ENCODE measurements at regions not wholly inside any gene's neighbourhood (a gene's known extent, or its start where the extent isn't known, plus 50 kb on each side); places are given as distances from the start of the nearest gene placed in this dataset.
"Not testable (repeated sequence)": the region's sequence is repeated elsewhere in the genome, so short reads cannot be mapped to it uniquely, and the experiment has no call there.

- Histone ChIP-seq H3K79me2 (ENCODE audit: insufficient read depth, low read length) (no peaks in the 10 kb centered on the region), H3K4me1 (ENCODE audit: insufficient read depth, low read length) (no peaks in the 10 kb centered on the region), H3K4me2 (ENCODE audit: insufficient read depth, low read length) (no peak overlapping the region), H3K4me3 (ENCODE audit: insufficient read depth, low read length) (no peak overlapping the region), H4K20me1 (ENCODE audit: insufficient read depth, low read length) (no peaks in the 10 kb centered on the region), H3K9me3 (ENCODE audit: low read depth, low read length) (no peaks in the 10 kb centered on the region), H2AFZ (ENCODE audit: low read length) (no peak overlapping the region), H3K27ac (ENCODE audit: low read depth, low read length) (no peak overlapping the region), H3K27me3 (ENCODE audit: insufficient read depth, low read length) (peaks cover 17% of the 10 kb centered on the region), H3K36me3 (ENCODE audit: insufficient read depth, low read length) (no peaks in the 10 kb centered on the region)
- DNase-seq (ENCODE audit: insufficient read length, low spot score, missing footprints) = no peak
- TF ChIP-seq CTCF (IDR thresholded peaks at IDR 0.05; ENCODE audit: extremely low read depth, low read depth, low read length) = no peak
Measured at GRCh38 chr2:237000481-237000880, 85.2 kb upstream of the COPS8 start.

GRCh38 chr2:237005341-237005740, 80.3 kb upstream of the COPS8 start:
- H4K20me1 ChIP-seq (ENCODE audit: insufficient read depth, low read length); H3K9me3 ChIP-seq (ENCODE audit: low read depth, low read length); H3K27me3 ChIP-seq (ENCODE audit: insufficient read depth, low read length); DNase-seq (ENCODE audit: insufficient read length, low spot score, missing footprints); H2AFZ ChIP-seq (ENCODE audit: low read length); H3K79me2 ChIP-seq (ENCODE audit: insufficient read depth, low read length); H3K36me3 ChIP-seq (ENCODE audit: insufficient read depth, low read length); H3K4me1 ChIP-seq (ENCODE audit: insufficient read depth, low read length); H3K27ac ChIP-seq (ENCODE audit: low read depth, low read length); H3K4me2 ChIP-seq (ENCODE audit: insufficient read depth, low read length); H3K4me3 ChIP-seq (ENCODE audit: insufficient read depth, low read length): not testable (repeated sequence)

- H3K27ac ChIP-seq (ENCODE audit: low read depth, low read length) = no peak overlapping the region
- H3K79me2 ChIP-seq (ENCODE audit: insufficient read depth, low read length) = no peaks in the 10 kb centered on the region
- H3K4me2 ChIP-seq (ENCODE audit: insufficient read depth, low read length) = no peak overlapping the region
- no peak for TF ChIP-seq CTCF (IDR thresholded peaks at IDR 0.05; ENCODE audit: extremely low read depth, low read depth, low read length)
- H2AFZ ChIP-seq (ENCODE audit: low read length) = no peak overlapping the region
- DNase-seq (ENCODE audit: insufficient read length, low spot score, missing footprints) = no peak
- no peaks in the 10 kb centered on the region for H3K4me1 ChIP-seq (ENCODE audit: insufficient read depth, low read length)
- H3K9me3 ChIP-seq (ENCODE audit: low read depth, low read length) = no peaks in the 10 kb centered on the region
- H3K36me3 ChIP-seq (ENCODE audit: insufficient read depth, low read length) = no peaks in the 10 kb centered on the region
- H3K4me3 ChIP-seq (ENCODE audit: insufficient read depth, low read length) = no peak overlapping the region
- peaks cover 3% of the 10 kb centered on the region for H3K27me3 ChIP-seq (ENCODE audit: insufficient read depth, low read length)
- H4K20me1 ChIP-seq (ENCODE audit: insufficient read depth, low read length) = no peaks in the 10 kb centered on the region
Measured at GRCh38 chr2:237011206-237011795, 74.4 kb upstream of the COPS8 start.

GRCh38 chr2:237012004-237012403, 73.7 kb upstream of the COPS8 start:
- H3K4me3 ChIP-seq (ENCODE audit: insufficient read depth, low read length) = no peak overlapping the region
- no peak for DNase-seq (ENCODE audit: insufficient read length, low spot score, missing footprints)
- peaks cover 3% of the 10 kb centered on the region for H3K27me3 ChIP-seq (ENCODE audit: insufficient read depth, low read length)
- H3K79me2 ChIP-seq (ENCODE audit: insufficient read depth, low read length) = no peaks in the 10 kb centered on the region
- no peak overlapping the region for H3K4me2 ChIP-seq (ENCODE audit: insufficient read depth, low read length)
- no peak overlapping the region for H2AFZ ChIP-seq (ENCODE audit: low read length)
- no peaks in the 10 kb centered on the region for H3K9me3 ChIP-seq (ENCODE audit: low read depth, low read length)
- H3K4me1 ChIP-seq (ENCODE audit: insufficient read depth, low read length) = no peaks in the 10 kb centered on the region
- H3K36me3 ChIP-seq (ENCODE audit: insufficient read depth, low read length) = no peaks in the 10 kb centered on the region
- no peak for TF ChIP-seq CTCF (IDR thresholded peaks at IDR 0.05; ENCODE audit: extremely low read depth, low read depth, low read length)
- H4K20me1 ChIP-seq (ENCODE audit: insufficient read depth, low read length) = no peaks in the 10 kb centered on the region
- H3K27ac ChIP-seq (ENCODE audit: low read depth, low read length) = no peak overlapping the region
